Activated CD4-positive, CD25-positive, alpha-beta regulatory T cell treated with anti-CD3 and anti-CD28 coated beads, Interleukin-2, amount 50 U/mL, for 24 hours (primary cell): ENCODE measurements at regions not wholly inside any gene's neighbourhood (a gene's known extent, or its start where the extent isn't known, plus 50 kb on each side); places are given as distances from the start of the nearest gene placed in this dataset.
"Not testable (repeated sequence)": the region's sequence is repeated elsewhere in the genome, so short reads cannot be mapped to it uniquely, and the experiment has no call there.

Experiments
- ATAC-seq, 2 donors: fragments of 150-1000 bp; cut with Tn5 transposase; one replicate each; pipeline ENCODE4 v1.10.0; 2021; ENCODE audit warnings: mild to moderate bottlenecking in 1 of 2, moderate library complexity in 1 of 2

- ATAC-seq, result peak; percentile 36 to 55
Observed at GRCh38 chr3:188974856-188975599, 196.7 kb upstream of the TPRG1 start.

- no peak for ATAC-seq
Observed at GRCh38 chr3:188975600-188976314, 196.0 kb upstream of the TPRG1 start.

- no peak for ATAC-seq
Observed at GRCh38 chr3:188976407-188976806, 195.4 kb upstream of the TPRG1 start.

- ATAC-seq, result no peak
Observed at GRCh38 chr3:188978421-188979171, 193.2 kb upstream of the TPRG1 start.

GRCh38 chr3:188979248-188979647, 192.5 kb upstream of the TPRG1 start:
- no peak for ATAC-seq

- no peak for ATAC-seq
Observed at GRCh38 chr3:188979669-188980310, 192.0 kb upstream of the TPRG1 start.

GRCh38 chr3:188993181-188993580, 178.6 kb upstream of the TPRG1 start:
- ATAC-seq, result no peak

GRCh38 chr3:189001559-189001958, 170.2 kb upstream of the TPRG1 start:
- no peak for ATAC-seq

- ATAC-seq, result no peak
Observed at GRCh38 chr3:189003410-189003809, 168.4 kb upstream of the TPRG1 start.

- ATAC-seq, result no peak
Observed at GRCh38 chr3:189013224-189013888, 158.4 kb upstream of the TPRG1 start.

- ATAC-seq, result no peak
Observed at GRCh38 chr3:189014526-189014925, 157.2 kb upstream of the TPRG1 start.

- ATAC-seq, result not testable (repeated sequence)
Observed at GRCh38 chr3:189022576-189023466, 148.9 kb upstream of the TPRG1 start.

- ATAC-seq, result no peak
Observed at GRCh38 chr3:189025866-189026265, 145.9 kb upstream of the TPRG1 start.

GRCh38 chr3:189027626-189028155, 144.1 kb upstream of the TPRG1 start:
- no peak for ATAC-seq

- ATAC-seq, result peak; percentile 60 to 71
Observed at GRCh38 chr3:189038773-189039745, 132.7 kb upstream of the TPRG1 start.

GRCh38 chr3:189040656-189041335, 131.0 kb upstream of the TPRG1 start:
- ATAC-seq, result no peak

- ATAC-seq, result peak; percentile 96
Observed at GRCh38 chr3:189041482-189042090, 130.2 kb upstream of the TPRG1 start.

- no peak for ATAC-seq
Observed at GRCh38 chr3:189042832-189043231, 128.9 kb upstream of the TPRG1 start.
